ENCODE measurements at regions not wholly inside any gene's neighbourhood (a gene's known extent, or its start where the extent isn't known, plus 50 kb on each side); places are given as distances from the start of the nearest gene placed in this dataset.
A peak's percentile ranks its signal among the peaks of the same experiment; 100 is the strongest.
"Not testable (repeated sequence)": the region's sequence is repeated elsewhere in the genome, so short reads cannot be mapped to it uniquely, and the experiment has no call there.

- no peak for DNase-seq (ENCODE audit: low spot score)
Observed at GRCh38 chr5:119895066-119895465, 265.7 kb downstream of the FAM170A start.

- DNase-seq (ENCODE audit: low spot score): no peak
Observed at GRCh38 chr5:119896826-119897536, 267.6 kb downstream of the FAM170A start.

GRCh38 chr5:119897537-119898370 is 268.4 kb downstream of the FAM170A start:
- no peak for DNase-seq (ENCODE audit: low spot score)

GRCh38 chr5:119899981-119900380 is 270.6 kb downstream of the FAM170A start:
- no peak for DNase-seq (ENCODE audit: low spot score)

GRCh38 chr5:119902593-119902992 is 273.2 kb downstream of the FAM170A start:
- no peak for DNase-seq (ENCODE audit: low spot score)

- no peak for DNase-seq (ENCODE audit: low spot score)
Observed at GRCh38 chr5:119913425-119913824, 284.1 kb downstream of the FAM170A start.

- no peak for DNase-seq (ENCODE audit: low spot score)
Observed at GRCh38 chr5:119919279-119919678, 289.9 kb downstream of the FAM170A start.

GRCh38 chr5:119926301-119926700 is 296.9 kb downstream of the FAM170A start:
- DNase-seq (ENCODE audit: low spot score): no peak

- no peak for DNase-seq (ENCODE audit: low spot score)
Observed at GRCh38 chr5:119928974-119929373, 299.6 kb downstream of the FAM170A start.

GRCh38 chr5:119930490-119930889 is 301.1 kb downstream of the FAM170A start:
- DNase-seq (ENCODE audit: low spot score): no peak

GRCh38 chr5:119943148-119943547 is 313.8 kb downstream of the FAM170A start:
- peak; percentile 1 for DNase-seq (ENCODE audit: low spot score)

- DNase-seq (ENCODE audit: low spot score): no peak
Observed at GRCh38 chr5:119945691-119946090, 316.3 kb downstream of the FAM170A start.

- DNase-seq (ENCODE audit: low spot score): no peak
Observed at GRCh38 chr5:119948162-119948561, 318.8 kb downstream of the FAM170A start.

GRCh38 chr5:119949426-119949999 is 320.2 kb downstream of the FAM170A start:
- DNase-seq (ENCODE audit: low spot score): no peak

GRCh38 chr5:119951330-119951934 is 322.1 kb downstream of the FAM170A start:
- DNase-seq (ENCODE audit: low spot score): no peak

- no peak for DNase-seq (ENCODE audit: low spot score)
Observed at GRCh38 chr5:119953474-119953873, 324.1 kb downstream of the FAM170A start.

- DNase-seq (ENCODE audit: low spot score): no peak
Observed at GRCh38 chr5:119954106-119954505, 324.7 kb downstream of the FAM170A start.

GRCh38 chr5:119961993-119962392 is 332.6 kb downstream of the FAM170A start:
- DNase-seq (ENCODE audit: low spot score): no peak

- no peak for DNase-seq (ENCODE audit: low spot score)
Observed at GRCh38 chr5:119966028-119966427, 336.7 kb downstream of the FAM170A start.

GRCh38 chr5:119968690-119969089 is 339.3 kb downstream of the FAM170A start:
- DNase-seq (ENCODE audit: low spot score): no peak

- not testable (repeated sequence) for DNase-seq (ENCODE audit: low spot score)
Observed at GRCh38 chr5:119987077-119987476, 357.7 kb downstream of the FAM170A start.

- no peak for DNase-seq (ENCODE audit: low spot score)
Observed at GRCh38 chr5:119991625-119992024, 362.3 kb downstream of the FAM170A start.

- DNase-seq (ENCODE audit: low spot score): no peak
Observed at GRCh38 chr5:119996128-119996527, 366.8 kb downstream of the FAM170A start.

Measured in COLO829 (cell line).